T-cell (primary cell): ENCODE measurements at regions not wholly inside any gene's neighbourhood (a gene's known extent, or its start where the extent isn't known, plus 50 kb on each side); places are given as distances from the start of the nearest gene placed in this dataset.

Experiments
- ATAC-seq, 4 experiments: fragments of 200-7000 bp in 3 of 4; fragments of 150-1000 bp in 1 of 4; cut with Tn5 transposase; replicated peaks in 1 of 4; 1 replicate in 3 of 4; 2 replicates in 1 of 4; pipeline ENCODE4 v1.10.0; 2021; ENCODE audit warnings: moderate library complexity in 3 of 4, mild to moderate bottlenecking in 2 of 4, moderate number of reproducible peaks in 1 of 4
- CTCF ChIA-PET, 2 donors: fragments of 300-600 bp; sonication (Branson Sonifier 250); formaldehyde crosslinking; loops; one replicate each; lab custom pipeline; 2022; ENCODE audit warnings: antibody characterized with exemption in 2 of 2; lab: Charles Lee
- POLR2A ChIA-PET, 2 donors: fragments of 300-600 bp; sonication (Branson Sonifier 250); formaldehyde crosslinking; loops; one replicate each; lab custom pipeline; 2022; ENCODE audit warnings: antibody characterized with exemption in 2 of 2; lab: Charles Lee
- DNase-seq, 35 experiments: peaks; one replicate each; pipeline versions ENCODE4 v3.0.0 to v3.0.0-alpha.2; 2013 to 2023
- H3K27ac ChIP-seq: one replicate; pipeline ENCODE4 v1.5.1; 2013; ENCODE audit warnings: low read length
- H3K27me3 ChIP-seq, 2 experiments: replicated peaks in 1 of 2; 1 replicate in 1 of 2; 2 replicates in 1 of 2; pipeline versions ENCODE4 v1.6.1 to v1.7.0; 2013; ENCODE audit warnings: low read length in 1 of 2, mixed read lengths in 1 of 2; ENCODE audit not compliant: control insufficient read depth in 2 of 2, insufficient read depth in 2 of 2; ENCODE audit errors: extremely low read depth in 1 of 2
- H3K36me3 ChIP-seq, 2 donors: 1 replicate in 1 of 2; 2 replicates in 1 of 2; pipeline versions ENCODE4 v1.6.1 to v1.7.0; 2013; ENCODE audit warnings: low read length in 1 of 2; ENCODE audit not compliant: control insufficient read depth in 2 of 2, insufficient read depth in 1 of 2; ENCODE audit errors: extremely low read depth in 1 of 2
- H3K4me1 ChIP-seq, 2 experiments: 1 replicate in 1 of 2; 2 replicates in 1 of 2; pipeline versions ENCODE4 v1.6.1 to v1.7.0; 2013; ENCODE audit warnings: low read length in 2 of 2, mixed read lengths in 1 of 2; ENCODE audit not compliant: insufficient read depth in 2 of 2, control insufficient read depth in 1 of 2; ENCODE audit errors: extremely low read depth in 1 of 2
- H3K4me3 ChIP-seq, 2 donors: 1 replicate in 1 of 2; 2 replicates in 1 of 2; pipeline versions ENCODE4 v1.5.1 to v1.7.0; 2013; ENCODE audit warnings: mild to moderate bottlenecking in 2 of 2, low read length in 1 of 2, moderate library complexity in 1 of 2; ENCODE audit not compliant: control insufficient read depth in 1 of 2; ENCODE audit errors: extremely low read depth in 1 of 2
- H3K9me3 ChIP-seq: 2 replicates; pipeline ENCODE4 v1.7.0; 2013
- H3K27ac Mint-ChIP-seq, 2 donors: one replicate each; pipeline ENCODE4 v1.8.0; 2020 to 2021; ENCODE audit warnings: mild to moderate bottlenecking in 2 of 2, mixed read lengths in 2 of 2
- H3K27me3 Mint-ChIP-seq, 2 donors: one replicate each; pipeline ENCODE4 v1.8.0; 2021 to 2022; ENCODE audit warnings: mixed read lengths in 2 of 2
- H3K36me3 Mint-ChIP-seq: one replicate; pipeline ENCODE4 v1.8.0; 2021; ENCODE audit warnings: mixed read lengths
- H3K4me1 Mint-ChIP-seq, 3 donors: one replicate each; pipeline ENCODE4 v1.8.0; 2020 to 2022; ENCODE audit warnings: mixed read lengths in 3 of 3, mild to moderate bottlenecking in 1 of 3
- H3K4me3 Mint-ChIP-seq, 3 donors: one replicate each; pipeline ENCODE4 v1.8.0; 2020 to 2022; ENCODE audit warnings: mild to moderate bottlenecking in 3 of 3, mixed read lengths in 3 of 3, moderate library complexity in 3 of 3
- H3K9me3 Mint-ChIP-seq, 3 donors: one replicate each; pipeline ENCODE4 v1.8.0; 2020 to 2022; ENCODE audit warnings: mixed read lengths in 3 of 3
- WGBS: methylation state at CpG from one replicate; pipeline ENCODE4 v1.1.5; 2013; ENCODE audit warnings: missing lambda C conversion rate; ENCODE audit not compliant: insufficient coverage; 5-methylcytosine and 5-hydroxymethylcytosine counted together

DNA sequence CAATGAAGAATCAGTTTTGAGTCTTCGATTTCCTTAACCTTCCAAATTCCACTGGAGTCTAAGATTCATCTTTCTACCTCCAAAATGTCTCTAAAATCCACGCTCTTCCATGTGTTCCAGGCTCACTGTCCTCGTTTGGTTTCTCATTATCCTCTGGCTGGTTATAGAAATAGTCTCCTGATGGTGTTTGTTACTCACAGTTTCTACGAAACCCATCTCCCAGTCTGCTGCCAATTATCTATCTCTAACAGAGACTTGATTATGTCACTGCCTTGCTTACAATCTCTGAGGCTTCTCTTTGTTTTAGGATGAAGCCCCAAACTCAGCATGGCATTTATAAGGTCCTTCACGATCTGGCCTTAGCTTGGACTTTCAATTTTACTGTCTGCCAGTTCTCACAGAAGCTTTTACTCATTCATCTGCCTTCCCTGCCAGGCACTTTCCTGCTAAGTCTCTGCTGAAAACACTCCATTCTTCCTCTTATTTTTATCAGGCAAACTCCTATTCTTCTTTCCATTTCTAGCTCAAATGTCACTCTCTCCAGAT lies 339.6 kb upstream of the SGCD start:
- DNase-seq: no peak
- H3K27me3 ChIP-seq: no peaks in the 10 kb centered on the region
- no peak overlapping the region for H3K4me3 Mint-ChIP-seq
- H3K9me3 ChIP-seq: no peaks in the 10 kb centered on the region
- no peaks in the 10 kb centered on the region for H3K4me1 ChIP-seq
- no peaks in the 10 kb centered on the region for H3K36me3 Mint-ChIP-seq
- H3K27me3 Mint-ChIP-seq: peaks cover 0 to 4% of the 10 kb centered on the region in 2 donors
- no peak overlapping the region for H3K27ac ChIP-seq
- WGBS: 48% methylated on average over 2 of the region's 5 CpGs
- H3K9me3 Mint-ChIP-seq: no peaks in the 10 kb centered on the region
- no peaks in the 10 kb centered on the region for H3K36me3 ChIP-seq
- ChIA-PET POLR2A (no interaction called here), CTCF (no interaction called here)
- H3K4me1 Mint-ChIP-seq: no peaks in the 10 kb centered on the region
- no peak overlapping the region for H3K4me3 ChIP-seq
- no peak overlapping the region for H3K27ac Mint-ChIP-seq
- no peak for ATAC-seq

DNA sequence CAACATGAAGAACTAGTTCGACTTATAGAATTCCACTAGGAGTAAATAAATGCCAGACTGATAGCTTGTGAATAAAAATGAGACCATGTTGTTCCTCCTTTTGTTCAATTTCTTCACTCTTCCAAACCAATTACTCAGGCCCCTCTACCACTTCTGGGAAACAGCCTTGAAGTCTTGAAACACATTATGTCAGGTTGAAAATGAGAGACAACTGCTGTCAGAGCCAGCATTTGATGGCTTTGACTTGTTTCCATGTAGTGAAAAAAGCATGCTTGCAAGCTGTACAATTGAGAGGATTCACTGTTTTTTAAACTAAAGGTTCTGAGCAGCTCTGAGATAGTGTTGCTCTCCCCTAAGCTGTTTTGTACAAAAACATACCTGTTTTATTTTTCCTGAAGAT lies 337.1 kb upstream of the SGCD start:
- no peak for ATAC-seq
- Histone ChIP-seq H3K36me3 (no peaks in the 10 kb centered on the region), H3K27ac (no peak overlapping the region), H3K4me3 (no peak overlapping the region), H3K9me3 (no peaks in the 10 kb centered on the region), H3K4me1 (no peaks in the 10 kb centered on the region), H3K27me3 (peaks cover 0 to 2% of the 10 kb centered on the region in 2 experiments)
- H3K9me3 Mint-ChIP-seq: peaks cover 0 to 5% (median 0%) of the 10 kb centered on the region in 3 donors
- H3K4me1 Mint-ChIP-seq: no peaks in the 10 kb centered on the region
- peaks cover 7 to 10% of the 10 kb centered on the region in 2 donors for H3K27me3 Mint-ChIP-seq
- no peaks in the 10 kb centered on the region for H3K36me3 Mint-ChIP-seq
- POLR2A ChIA-PET: no interaction called here
- H3K27ac Mint-ChIP-seq: no peak overlapping the region
- no peak for DNase-seq
- CTCF ChIA-PET: no interaction called here
- WGBS: no CpG with 5 or more reads among the region's 1 CpG
- no peak overlapping the region for H3K4me3 Mint-ChIP-seq

DNA sequence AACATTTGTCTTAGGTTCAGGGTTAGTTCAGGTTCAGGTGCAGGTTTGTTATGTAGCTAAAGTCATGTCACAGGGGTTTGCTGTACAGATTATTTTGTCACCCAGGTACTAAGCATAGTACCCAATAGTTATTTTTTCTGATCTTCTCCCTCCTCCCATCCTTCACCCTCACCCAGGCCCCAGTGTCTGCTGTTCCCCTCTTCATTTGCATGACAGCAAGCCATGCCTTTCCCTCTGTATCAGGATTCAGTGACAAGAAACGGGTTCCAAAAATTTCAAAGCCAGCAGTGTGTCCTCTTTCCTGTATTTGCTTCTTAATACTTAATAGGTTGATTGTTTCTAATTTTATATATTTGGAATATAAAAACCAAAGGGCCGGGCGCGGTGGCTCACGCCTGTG lies 330.8 kb upstream of the SGCD start:
- ATAC-seq: no peak
- no peaks in the 10 kb centered on the region for H3K4me1 Mint-ChIP-seq
- DNase-seq: no peak
- peaks cover 0 to 5% (median 0%) of the 10 kb centered on the region in 3 donors for H3K9me3 Mint-ChIP-seq
- no peaks in the 10 kb centered on the region for H3K36me3 Mint-ChIP-seq
- H3K9me3 ChIP-seq: no peaks in the 10 kb centered on the region
- H3K27ac Mint-ChIP-seq: no peak overlapping the region
- H3K4me3 ChIP-seq: no peak overlapping the region
- CTCF ChIA-PET: no interaction called here
- POLR2A ChIA-PET: no interaction called here
- no peak overlapping the region for H3K4me3 Mint-ChIP-seq
- no peaks in the 10 kb centered on the region for H3K36me3 ChIP-seq
- H3K27me3 Mint-ChIP-seq: peaks cover 10 to 12% of the 10 kb centered on the region in 2 donors
- no peaks in the 10 kb centered on the region for H3K4me1 ChIP-seq
- H3K27ac ChIP-seq: no peak overlapping the region
- WGBS: no CpG with 5 or more reads among the region's 5 CpGs
- peaks cover 0 to 2% of the 10 kb centered on the region in 2 experiments for H3K27me3 ChIP-seq

DNA sequence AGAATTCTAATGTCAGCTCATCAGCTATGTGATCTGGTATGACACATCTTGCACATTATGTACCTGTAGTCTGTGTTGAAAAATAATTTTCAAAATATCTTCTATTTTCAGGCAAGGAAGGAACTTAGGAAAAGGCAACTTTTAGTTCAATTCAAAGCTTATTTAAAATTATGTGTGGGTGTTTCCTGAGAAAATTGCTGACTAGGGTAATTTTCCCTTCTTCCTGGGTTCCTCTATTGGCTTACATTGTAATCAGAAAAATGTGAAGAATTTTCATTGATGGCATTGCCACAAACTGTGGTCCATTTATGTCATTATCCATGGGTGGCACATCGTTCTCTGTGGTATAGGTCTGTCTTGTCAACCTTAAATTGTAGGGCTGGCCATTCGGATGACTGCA lies 328.7 kb upstream of the SGCD start:
- Histone ChIP-seq H3K36me3 (no peaks in the 10 kb centered on the region), H3K4me1 (no peaks in the 10 kb centered on the region), H3K27me3 (no peaks in the 10 kb centered on the region), H3K9me3 (no peaks in the 10 kb centered on the region), H3K27ac (no peak overlapping the region), H3K4me3 (no peak overlapping the region)
- no peaks in the 10 kb centered on the region for H3K36me3 Mint-ChIP-seq
- WGBS: no CpG with 5 or more reads among the region's 2 CpGs
- peaks cover 6 to 8% of the 10 kb centered on the region in 2 donors for H3K27me3 Mint-ChIP-seq
- ATAC-seq: no peak
- H3K27ac Mint-ChIP-seq: no peak overlapping the region
- CTCF ChIA-PET: no interaction called here
- H3K9me3 Mint-ChIP-seq: peaks cover 0 to 5% (median 0%) of the 10 kb centered on the region in 3 donors
- no peaks in the 10 kb centered on the region for H3K4me1 Mint-ChIP-seq
- POLR2A ChIA-PET: no interaction called here
- no peak overlapping the region for H3K4me3 Mint-ChIP-seq
- no peak for DNase-seq

DNA sequence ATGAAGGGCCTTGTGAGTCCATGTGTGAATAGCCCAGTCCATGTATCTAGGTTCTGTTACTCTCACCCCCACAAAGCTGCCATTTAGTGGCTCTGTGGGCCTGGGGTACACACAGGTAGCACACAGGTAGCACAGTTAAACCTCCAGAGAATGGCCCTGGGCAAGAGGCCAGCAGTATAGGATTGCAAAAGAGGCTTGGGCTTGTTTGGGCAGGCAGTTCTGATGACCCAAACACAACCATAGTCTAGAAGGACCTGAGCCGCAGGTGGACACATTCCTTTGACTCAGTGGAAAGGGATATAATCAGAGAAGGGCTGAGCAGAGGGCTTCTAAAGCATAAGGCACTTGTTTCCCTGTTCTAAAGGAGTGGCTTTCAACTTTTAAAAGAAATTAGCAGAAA lies 326.8 kb upstream of the SGCD start:
- Mint-ChIP-seq H3K36me3 (no peaks in the 10 kb centered on the region), H3K4me3 (no peak overlapping the region), H3K4me1 (no peaks in the 10 kb centered on the region), H3K27me3 (peaks cover 8 to 9% of the 10 kb centered on the region in 2 donors), H3K27ac (no peak overlapping the region), H3K9me3 (no peaks in the 10 kb centered on the region)
- H3K27me3 ChIP-seq: no peaks in the 10 kb centered on the region
- H3K4me3 ChIP-seq: no peak overlapping the region
- no peaks in the 10 kb centered on the region for H3K9me3 ChIP-seq
- DNase-seq (no peak), ATAC-seq (no peak)
- POLR2A ChIA-PET: no interaction called here
- no peaks in the 10 kb centered on the region for H3K36me3 ChIP-seq
- H3K4me1 ChIP-seq: no peaks in the 10 kb centered on the region
- CTCF ChIA-PET: no interaction called here
- WGBS: no CpG with 5 or more reads among the region's 1 CpG
- H3K27ac ChIP-seq: no peak overlapping the region

DNA sequence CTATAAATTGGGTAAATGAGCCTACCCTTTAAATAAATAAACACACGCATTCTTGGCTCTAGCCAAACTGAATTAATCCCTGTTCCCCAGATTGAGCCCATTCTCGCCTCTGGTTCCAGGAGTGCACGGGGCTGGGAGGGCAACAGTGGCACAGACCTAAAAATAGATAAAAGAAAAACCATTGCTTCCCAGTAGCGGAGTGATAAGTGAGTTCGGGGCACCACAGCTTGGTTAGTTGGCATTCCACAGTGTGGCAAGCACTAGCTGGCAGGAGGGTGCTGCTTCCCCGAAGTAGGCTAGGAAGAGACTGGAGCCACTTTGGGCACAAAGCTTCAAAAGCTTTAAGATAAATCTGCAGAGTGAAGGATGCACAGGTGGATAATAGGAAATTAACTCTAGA lies 322.2 kb upstream of the SGCD start:
- H3K27ac Mint-ChIP-seq: no peak overlapping the region
- ATAC-seq: no peak
- no peaks in the 10 kb centered on the region for H3K4me1 Mint-ChIP-seq
- H3K36me3 Mint-ChIP-seq: no peaks in the 10 kb centered on the region
- no peaks in the 10 kb centered on the region for H3K4me1 ChIP-seq
- DNase-seq: no peak
- CTCF ChIA-PET: no interaction called here
- no peaks in the 10 kb centered on the region for H3K36me3 ChIP-seq
- peaks cover 9 to 13% of the 10 kb centered on the region in 2 donors for H3K27me3 Mint-ChIP-seq
- no peaks in the 10 kb centered on the region for H3K9me3 ChIP-seq
- POLR2A ChIA-PET: no interaction called here
- no peaks in the 10 kb centered on the region for H3K9me3 Mint-ChIP-seq
- peaks cover 0 to 3% of the 10 kb centered on the region in 2 experiments for H3K27me3 ChIP-seq
- H3K4me3 ChIP-seq: no peak overlapping the region
- H3K27ac ChIP-seq: no peak overlapping the region
- H3K4me3 Mint-ChIP-seq: no peak overlapping the region
- 82% methylated on average over 5 of the region's 6 CpGs for WGBS
